ENCODE measurements at regions not wholly inside any gene's neighbourhood (a gene's known extent, or its start where the extent isn't known, plus 50 kb on each side); places are given as distances from the start of the nearest gene placed in this dataset.

DNA sequence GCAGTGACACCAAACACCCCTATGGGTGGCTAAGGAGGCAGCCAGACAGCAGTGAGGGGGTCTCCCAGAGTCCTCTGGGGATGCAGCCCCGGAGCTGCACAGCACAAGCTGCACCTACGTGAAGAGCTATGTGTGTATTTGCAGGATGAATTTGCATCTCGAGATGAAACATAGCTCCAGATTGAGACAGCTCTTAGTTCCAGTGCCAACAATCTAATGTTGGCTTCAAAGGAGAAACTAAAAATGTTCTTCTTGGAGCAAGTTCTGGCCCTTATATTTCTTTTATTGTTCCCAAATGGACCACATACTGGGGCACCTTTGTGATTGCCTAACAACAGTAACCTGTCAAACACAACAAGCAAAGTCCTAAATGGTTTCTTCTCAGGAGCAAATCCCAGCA, 233.9 kb downstream of the SLC4A3 start:
- TF ChIP-seq, protein P1, sequence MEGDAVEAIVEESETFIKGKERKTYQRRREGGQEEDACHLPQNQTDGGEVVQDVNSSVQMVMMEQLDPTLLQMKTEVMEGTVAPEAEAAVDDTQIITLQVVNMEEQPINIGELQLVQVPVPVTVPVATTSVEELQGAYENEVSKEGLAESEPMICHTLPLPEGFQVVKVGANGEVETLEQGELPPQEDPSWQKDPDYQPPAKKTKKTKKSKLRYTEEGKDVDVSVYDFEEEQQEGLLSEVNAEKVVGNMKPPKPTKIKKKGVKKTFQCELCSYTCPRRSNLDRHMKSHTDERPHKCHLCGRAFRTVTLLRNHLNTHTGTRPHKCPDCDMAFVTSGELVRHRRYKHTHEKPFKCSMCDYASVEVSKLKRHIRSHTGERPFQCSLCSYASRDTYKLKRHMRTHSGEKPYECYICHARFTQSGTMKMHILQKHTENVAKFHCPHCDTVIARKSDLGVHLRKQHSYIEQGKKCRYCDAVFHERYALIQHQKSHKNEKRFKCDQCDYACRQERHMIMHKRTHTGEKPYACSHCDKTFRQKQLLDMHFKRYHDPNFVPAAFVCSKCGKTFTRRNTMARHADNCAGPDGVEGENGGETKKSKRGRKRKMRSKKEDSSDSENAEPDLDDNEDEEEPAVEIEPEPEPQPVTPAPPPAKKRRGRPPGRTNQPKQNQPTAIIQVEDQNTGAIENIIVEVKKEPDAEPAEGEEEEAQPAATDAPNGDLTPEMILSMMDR (IDR thresholded peaks at IDR 0.05): no peak
- TF ChIP-seq POLR2A (IDR thresholded peaks at IDR 0.05): no peak
